GM12874 (cell line): ENCODE measurements at regions not wholly inside any gene's neighbourhood (a gene's known extent, or its start where the extent isn't known, plus 50 kb on each side); places are given as distances from the start of the nearest gene placed in this dataset.

Experiments
- TF ChIP-seq, protein P1 (sequence below): IDR thresholded peaks from 2 replicates; pipeline ENCODE4 v1.5.1; 2011; ENCODE audit warnings: low read depth, mild to moderate bottlenecking, control low read depth, low read length, moderate library complexity; ENCODE audit not compliant: insufficient read depth

GRCh38 chr15:96052154-96052553 lies 278.3 kb upstream of the NR2F2 start:
- TF ChIP-seq, protein P1, sequence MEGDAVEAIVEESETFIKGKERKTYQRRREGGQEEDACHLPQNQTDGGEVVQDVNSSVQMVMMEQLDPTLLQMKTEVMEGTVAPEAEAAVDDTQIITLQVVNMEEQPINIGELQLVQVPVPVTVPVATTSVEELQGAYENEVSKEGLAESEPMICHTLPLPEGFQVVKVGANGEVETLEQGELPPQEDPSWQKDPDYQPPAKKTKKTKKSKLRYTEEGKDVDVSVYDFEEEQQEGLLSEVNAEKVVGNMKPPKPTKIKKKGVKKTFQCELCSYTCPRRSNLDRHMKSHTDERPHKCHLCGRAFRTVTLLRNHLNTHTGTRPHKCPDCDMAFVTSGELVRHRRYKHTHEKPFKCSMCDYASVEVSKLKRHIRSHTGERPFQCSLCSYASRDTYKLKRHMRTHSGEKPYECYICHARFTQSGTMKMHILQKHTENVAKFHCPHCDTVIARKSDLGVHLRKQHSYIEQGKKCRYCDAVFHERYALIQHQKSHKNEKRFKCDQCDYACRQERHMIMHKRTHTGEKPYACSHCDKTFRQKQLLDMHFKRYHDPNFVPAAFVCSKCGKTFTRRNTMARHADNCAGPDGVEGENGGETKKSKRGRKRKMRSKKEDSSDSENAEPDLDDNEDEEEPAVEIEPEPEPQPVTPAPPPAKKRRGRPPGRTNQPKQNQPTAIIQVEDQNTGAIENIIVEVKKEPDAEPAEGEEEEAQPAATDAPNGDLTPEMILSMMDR = no peak

DNA sequence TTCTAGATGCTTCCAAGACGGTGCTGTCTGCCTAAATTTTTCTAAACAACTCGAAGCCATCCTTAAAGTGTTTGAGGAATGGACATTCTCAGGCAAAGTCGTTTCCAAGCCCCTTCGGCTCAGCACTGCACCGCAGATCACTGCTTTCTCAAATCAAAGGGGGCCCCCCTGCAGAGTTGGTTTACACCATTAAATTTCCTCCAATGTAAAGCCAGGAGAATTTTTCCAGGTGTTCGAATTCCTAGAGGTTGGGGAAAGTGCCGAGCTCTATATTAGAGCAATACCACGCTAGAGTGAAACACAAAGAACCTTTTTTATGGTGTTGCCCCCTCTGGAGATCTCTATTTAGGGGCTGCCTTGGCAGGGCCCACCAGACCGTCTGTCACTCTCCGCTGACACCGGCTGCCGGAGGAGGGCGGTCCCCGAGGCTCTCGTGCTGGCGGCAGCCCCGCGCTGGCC lies 277.9 kb upstream of the NR2F2 start:
- TF ChIP-seq, protein P1 = no peak

- TF ChIP-seq, protein P1 = no peak
Measured at GRCh38 chr15:96053031-96053780, 277.3 kb upstream of the NR2F2 start.

- TF ChIP-seq, protein P1 = no peak
Measured at GRCh38 chr15:96053781-96054428, 276.6 kb upstream of the NR2F2 start.

GRCh38 chr15:96054621-96055020 lies 275.9 kb upstream of the NR2F2 start:
- TF ChIP-seq, protein P1 = no peak

- TF ChIP-seq, protein P1 = no peak
Measured at GRCh38 chr15:96058103-96058851, 272.2 kb upstream of the NR2F2 start.

DNA sequence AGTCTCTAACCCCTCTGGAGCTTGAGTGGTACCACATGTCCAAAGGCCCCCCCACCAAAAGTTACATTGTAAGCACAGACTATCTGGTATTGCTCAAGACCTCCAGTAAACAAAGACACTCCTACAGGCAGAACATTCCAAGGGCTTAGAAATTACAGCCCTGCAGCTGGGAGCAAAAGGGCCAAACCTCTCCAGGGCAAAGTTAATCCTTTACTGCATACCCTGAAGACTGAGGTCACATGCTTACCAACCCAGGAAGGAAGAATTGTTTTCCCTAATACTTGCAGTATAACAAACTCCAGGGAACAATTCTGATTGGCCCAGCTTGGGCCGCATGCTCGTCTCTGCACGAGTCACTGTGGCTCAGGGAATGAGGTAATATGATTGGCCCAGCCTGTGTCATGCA lies 266.1 kb upstream of the NR2F2 start:
- TF ChIP-seq, protein P1 = no peak
